ENCODE measurements at regions not wholly inside any gene's neighbourhood (a gene's known extent, or its start where the extent isn't known, plus 50 kb on each side); places are given as distances from the start of the nearest gene placed in this dataset.
"Not testable (repeated sequence)": the region's sequence is repeated elsewhere in the genome, so short reads cannot be mapped to it uniquely, and the experiment has no call there.

GRCh38 chr16:60107871-60108270 is 1373.8 kb upstream of the GOT2 start:
- H3K9me3 ChIP-seq = no peaks in the 10 kb centered on the region
- H3K4me3 ChIP-seq = no peak overlapping the region
- H3K4me1 ChIP-seq = no peaks in the 10 kb centered on the region
- no peaks in the 10 kb centered on the region for H3K36me3 ChIP-seq
- H3K27ac ChIP-seq = no peak overlapping the region
- TF ChIP-seq CTCF (IDR thresholded peaks at IDR 0.05) = no peak
- intact Hi-C loops (cut with DNase I) = no loop called here
- H3K27me3 ChIP-seq = no peaks in the 10 kb centered on the region
- DNase-seq (ENCODE audit: low spot score in 2 of 2) = no peak

- intact Hi-C loops (cut with DNase I) = no loop called here
- Histone ChIP-seq H3K4me3 (no peak overlapping the region), H3K9me3 (no peaks in the 10 kb centered on the region), H3K4me1 (no peaks in the 10 kb centered on the region), H3K27ac (no peak overlapping the region), H3K27me3 (no peaks in the 10 kb centered on the region), H3K36me3 (no peaks in the 10 kb centered on the region)
- TF ChIP-seq CTCF (IDR thresholded peaks at IDR 0.05) = no peak
- DNase-seq (ENCODE audit: low spot score in 2 of 2) = no peak
Measured at GRCh38 chr16:60107437-60107836, 1373.3 kb upstream of the GOT2 start.

- H3K27me3 ChIP-seq = no peaks in the 10 kb centered on the region
Measured at GRCh38 chr16:60100371-60100770, 1366.3 kb upstream of the GOT2 start.

GRCh38 chr16:60091529-60091928 is 1357.4 kb upstream of the GOT2 start:
- no peak for DNase-seq (ENCODE audit: low spot score in 2 of 2)
- Histone ChIP-seq H3K4me1 (no peaks in the 10 kb centered on the region), H3K9me3 (no peaks in the 10 kb centered on the region), H3K4me3 (no peak overlapping the region), H3K27me3 (no peaks in the 10 kb centered on the region), H3K36me3 (no peaks in the 10 kb centered on the region), H3K27ac (no peak overlapping the region)
- TF ChIP-seq CTCF (IDR thresholded peaks at IDR 0.05) = no peak
- intact Hi-C loops (cut with DNase I) = no loop called here

More at GRCh38 chr16:60100371-60100770, 1366.3 kb upstream of the GOT2 start:
- no peaks in the 10 kb centered on the region for H3K36me3 ChIP-seq
- no peaks in the 10 kb centered on the region for H3K9me3 ChIP-seq
- TF ChIP-seq CTCF (IDR thresholded peaks at IDR 0.05) = no peak
- no peak for DNase-seq (ENCODE audit: low spot score in 2 of 2)
- H3K27ac ChIP-seq = no peak overlapping the region
- H3K4me3 ChIP-seq = no peak overlapping the region
- H3K4me1 ChIP-seq = no peaks in the 10 kb centered on the region
- intact Hi-C loops (cut with DNase I) = no loop called here

GRCh38 chr16:60091071-60091470 is 1357.0 kb upstream of the GOT2 start:
- no peaks in the 10 kb centered on the region for H3K27me3 ChIP-seq
- H3K4me3 ChIP-seq = no peak overlapping the region
- H3K27ac ChIP-seq = no peak overlapping the region
- no peaks in the 10 kb centered on the region for H3K4me1 ChIP-seq
- no peaks in the 10 kb centered on the region for H3K36me3 ChIP-seq
- no peak for TF ChIP-seq CTCF (IDR thresholded peaks at IDR 0.05)
- DNase-seq (ENCODE audit: low spot score in 2 of 2) = no peak
- H3K9me3 ChIP-seq = no peaks in the 10 kb centered on the region
- intact Hi-C loops (cut with DNase I) = no loop called here

- Histone ChIP-seq H3K9me3 (no peaks in the 10 kb centered on the region), H3K4me1 (no peaks in the 10 kb centered on the region), H3K27me3 (no peaks in the 10 kb centered on the region), H3K27ac (no peak overlapping the region), H3K36me3 (no peaks in the 10 kb centered on the region), H3K4me3 (no peak overlapping the region)
- no peak for DNase-seq (ENCODE audit: low spot score in 2 of 2)
- TF ChIP-seq CTCF (IDR thresholded peaks at IDR 0.05) = no peak
- intact Hi-C loops (cut with DNase I) = no loop called here
Measured at GRCh38 chr16:60087530-60087929, 1353.4 kb upstream of the GOT2 start.

GRCh38 chr16:60078819-60079218 is 1344.7 kb upstream of the GOT2 start:
- DNase-seq (ENCODE audit: low spot score in 2 of 2); intact Hi-C loops (cut with DNase I): not testable (repeated sequence)

More at GRCh38 chr16:60078819-60079218, 1344.7 kb upstream of the GOT2 start:
- not testable (repeated sequence) for H3K4me1 ChIP-seq, H3K27ac ChIP-seq, H3K36me3 ChIP-seq, H3K27me3 ChIP-seq, H3K9me3 ChIP-seq, H3K4me3 ChIP-seq
